ENCODE measurements at regions not wholly inside any gene's neighbourhood (a gene's known extent, or its start where the extent isn't known, plus 50 kb on each side); places are given as distances from the start of the nearest gene placed in this dataset.

DNA sequence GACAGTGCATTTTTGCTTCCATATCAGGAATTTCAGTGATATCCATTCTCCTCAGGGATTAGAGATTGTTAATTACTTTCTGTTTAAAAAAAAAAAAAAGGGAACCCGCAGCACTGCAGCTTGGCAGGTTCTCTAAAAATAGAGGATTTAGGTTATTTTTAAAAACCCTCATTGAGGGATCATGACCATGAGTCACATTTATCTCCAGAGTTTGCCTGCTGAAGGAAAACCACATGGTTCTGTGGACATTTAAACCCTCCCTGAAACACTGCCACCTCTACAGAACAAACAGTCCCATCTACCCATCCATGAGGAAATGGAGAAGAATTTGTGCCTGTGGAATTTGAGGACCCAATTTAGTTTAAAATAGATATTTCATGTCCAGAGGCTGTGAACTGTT lies 66.2 kb upstream of the UBE2E1 start:
- H3K27me3 ChIP-seq (ENCODE audit: low read depth) = peaks cover 6% of the 10 kb centered on the region
- no peak for DNase-seq
- TF ChIP-seq, protein P1, sequence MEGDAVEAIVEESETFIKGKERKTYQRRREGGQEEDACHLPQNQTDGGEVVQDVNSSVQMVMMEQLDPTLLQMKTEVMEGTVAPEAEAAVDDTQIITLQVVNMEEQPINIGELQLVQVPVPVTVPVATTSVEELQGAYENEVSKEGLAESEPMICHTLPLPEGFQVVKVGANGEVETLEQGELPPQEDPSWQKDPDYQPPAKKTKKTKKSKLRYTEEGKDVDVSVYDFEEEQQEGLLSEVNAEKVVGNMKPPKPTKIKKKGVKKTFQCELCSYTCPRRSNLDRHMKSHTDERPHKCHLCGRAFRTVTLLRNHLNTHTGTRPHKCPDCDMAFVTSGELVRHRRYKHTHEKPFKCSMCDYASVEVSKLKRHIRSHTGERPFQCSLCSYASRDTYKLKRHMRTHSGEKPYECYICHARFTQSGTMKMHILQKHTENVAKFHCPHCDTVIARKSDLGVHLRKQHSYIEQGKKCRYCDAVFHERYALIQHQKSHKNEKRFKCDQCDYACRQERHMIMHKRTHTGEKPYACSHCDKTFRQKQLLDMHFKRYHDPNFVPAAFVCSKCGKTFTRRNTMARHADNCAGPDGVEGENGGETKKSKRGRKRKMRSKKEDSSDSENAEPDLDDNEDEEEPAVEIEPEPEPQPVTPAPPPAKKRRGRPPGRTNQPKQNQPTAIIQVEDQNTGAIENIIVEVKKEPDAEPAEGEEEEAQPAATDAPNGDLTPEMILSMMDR (IDR thresholded peaks at IDR 0.05; ENCODE audit: borderline replicate concordance) = no peak
- H3K27ac ChIP-seq (replicated peaks) = peak overlapping the region; percentile 10
- H3K36me3 ChIP-seq = no peaks in the 10 kb centered on the region
- no peaks in the 10 kb centered on the region for H3K9me3 ChIP-seq (replicated peaks)
- intact Hi-C loops (cut with micrococcal nuclease) = no loop called here
- H3K4me3 ChIP-seq = no peak overlapping the region
- peaks cover 47% of the 10 kb centered on the region for H3K4me1 ChIP-seq

DNA sequence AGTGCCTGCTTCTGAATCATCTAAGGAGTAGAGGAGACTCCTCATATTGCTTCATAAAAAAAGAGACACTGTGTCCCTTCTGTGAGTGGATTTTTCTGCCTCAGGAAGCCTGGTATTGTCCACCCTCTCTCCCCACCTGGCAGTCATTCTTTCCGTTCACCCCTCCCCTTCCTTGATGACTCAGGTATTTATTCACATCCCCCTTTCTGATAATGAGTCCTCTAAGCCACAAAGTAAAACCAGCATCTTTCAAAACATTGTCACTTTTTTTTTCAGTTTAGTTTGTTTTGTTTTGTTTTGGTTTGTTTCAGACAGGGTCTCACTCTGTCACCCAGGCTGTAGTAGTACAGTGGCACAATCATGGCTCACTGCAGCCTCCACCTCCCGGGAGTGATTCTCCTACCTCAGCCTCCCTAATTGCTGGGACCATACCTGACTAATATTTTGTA lies 65.2 kb upstream of the UBE2E1 start:
- Histone ChIP-seq H3K36me3 (no peaks in the 10 kb centered on the region), H3K4me3 (no peak overlapping the region), H3K27ac (replicated peaks) (peak overlapping the region; percentile 59), H3K27me3 (ENCODE audit: low read depth) (peaks cover 6% of the 10 kb centered on the region), H3K9me3 (replicated peaks) (no peaks in the 10 kb centered on the region), H3K4me1 (peaks cover 38% of the 10 kb centered on the region)
- DNase-seq = no peak
- intact Hi-C loops (cut with micrococcal nuclease) = no loop called here
- TF ChIP-seq, protein P1 (IDR thresholded peaks at IDR 0.05; ENCODE audit: borderline replicate concordance) = no peak

GRCh38 chr3:23741036-23741706 lies 64.6 kb upstream of the UBE2E1 start:
- Histone ChIP-seq H3K9me3 (replicated peaks) (no peaks in the 10 kb centered on the region), H3K4me1 (peaks cover 32% of the 10 kb centered on the region), H3K27me3 (ENCODE audit: low read depth) (peaks cover 6% of the 10 kb centered on the region), H3K27ac (replicated peaks) (peak overlapping the region; percentile 59), H3K4me3 (no peak overlapping the region), H3K36me3 (no peaks in the 10 kb centered on the region)
- intact Hi-C loops (cut with micrococcal nuclease) = no loop called here
- TF ChIP-seq, protein P1 (IDR thresholded peaks at IDR 0.05; ENCODE audit: borderline replicate concordance) = no peak
- DNase-seq = no peak

GRCh38 chr3:23743141-23743784 lies 62.5 kb upstream of the UBE2E1 start:
- intact Hi-C loops (cut with micrococcal nuclease) = no loop called here
- no peaks in the 10 kb centered on the region for H3K36me3 ChIP-seq
- no peak overlapping the region for H3K4me3 ChIP-seq
- TF ChIP-seq, protein P1 (IDR thresholded peaks at IDR 0.05; ENCODE audit: borderline replicate concordance) = no peak
- peaks cover 6% of the 10 kb centered on the region for H3K27me3 ChIP-seq (ENCODE audit: low read depth)
- DNase-seq = no peak
- peaks cover 45% of the 10 kb centered on the region for H3K4me1 ChIP-seq
- no peaks in the 10 kb centered on the region for H3K9me3 ChIP-seq (replicated peaks)
- H3K27ac ChIP-seq (replicated peaks) = no peak overlapping the region

- peaks cover 36% of the 10 kb centered on the region for H3K4me1 ChIP-seq
- no peaks in the 10 kb centered on the region for H3K36me3 ChIP-seq
- H3K4me3 ChIP-seq = no peak overlapping the region
- TF ChIP-seq, protein P1 (IDR thresholded peaks at IDR 0.05; ENCODE audit: borderline replicate concordance) = no peak
- intact Hi-C loops (cut with micrococcal nuclease) = no loop called here
- H3K27ac ChIP-seq (replicated peaks) = no peak overlapping the region
- no peaks in the 10 kb centered on the region for H3K9me3 ChIP-seq (replicated peaks)
- H3K27me3 ChIP-seq (ENCODE audit: low read depth) = peaks cover 6% of the 10 kb centered on the region
- no peak for DNase-seq
These were observed 59.3 kb upstream of the UBE2E1 start for GRCh38 chr3:23746441-23746840.
